ENCODE measurements at regions not wholly inside any gene's neighbourhood (a gene's known extent, or its start where the extent isn't known, plus 50 kb on each side); places are given as distances from the start of the nearest gene placed in this dataset.

- no peak for DNase-seq (ENCODE audit: low spot score)
Measured at GRCh38 chr9:87278971-87279733, 218.5 kb upstream of the DAPK1 start.

- no peak for DNase-seq (ENCODE audit: low spot score)
Measured at GRCh38 chr9:87280421-87280820, 217.2 kb upstream of the DAPK1 start.

- peak; percentile 78 for DNase-seq (ENCODE audit: low spot score)
Measured at GRCh38 chr9:87282538-87282937, 215.1 kb upstream of the DAPK1 start.

GRCh38 chr9:87283585-87283984 is 214.1 kb upstream of the DAPK1 start:
- no peak for DNase-seq (ENCODE audit: low spot score)

- no peak for DNase-seq (ENCODE audit: low spot score)
Measured at GRCh38 chr9:87285183-87285850, 212.3 kb upstream of the DAPK1 start.

- DNase-seq (ENCODE audit: low spot score), result no peak
Measured at GRCh38 chr9:87286506-87286905, 211.2 kb upstream of the DAPK1 start.

- peak; percentile 98 for DNase-seq (ENCODE audit: low spot score)
Measured at GRCh38 chr9:87290241-87291052, 207.2 kb upstream of the DAPK1 start.

- DNase-seq (ENCODE audit: low spot score), result no peak
Measured at GRCh38 chr9:87292449-87293191, 205.0 kb upstream of the DAPK1 start.

GRCh38 chr9:87294126-87294525 is 203.5 kb upstream of the DAPK1 start:
- DNase-seq (ENCODE audit: low spot score), result peak; percentile 91

GRCh38 chr9:87300915-87301314 is 196.8 kb upstream of the DAPK1 start:
- no peak for DNase-seq (ENCODE audit: low spot score)

GRCh38 chr9:87301371-87301770 is 196.3 kb upstream of the DAPK1 start:
- no peak for DNase-seq (ENCODE audit: low spot score)

GRCh38 chr9:87305151-87305550 is 192.5 kb upstream of the DAPK1 start:
- peak; percentile 44 for DNase-seq (ENCODE audit: low spot score)

GRCh38 chr9:87306006-87306405 is 191.7 kb upstream of the DAPK1 start:
- no peak for DNase-seq (ENCODE audit: low spot score)

- peak; percentile 36 for DNase-seq (ENCODE audit: low spot score)
Measured at GRCh38 chr9:87307848-87308247, 189.8 kb upstream of the DAPK1 start.

- DNase-seq (ENCODE audit: low spot score), result no peak
Measured at GRCh38 chr9:87309236-87309635, 188.4 kb upstream of the DAPK1 start.

- no peak for DNase-seq (ENCODE audit: low spot score)
Measured at GRCh38 chr9:87310827-87311523, 186.7 kb upstream of the DAPK1 start.

- no peak for DNase-seq (ENCODE audit: low spot score)
Measured at GRCh38 chr9:87319656-87320055, 178.0 kb upstream of the DAPK1 start.

GRCh38 chr9:87320146-87320884 is 177.4 kb upstream of the DAPK1 start:
- DNase-seq (ENCODE audit: low spot score), result no peak

- peak; percentile 69 for DNase-seq (ENCODE audit: low spot score)
Measured at GRCh38 chr9:87322840-87323635, 174.6 kb upstream of the DAPK1 start.

GRCh38 chr9:87323928-87324327 is 173.7 kb upstream of the DAPK1 start:
- no peak for DNase-seq (ENCODE audit: low spot score)

Data from umbilical cord (tissue), 1 donor.